CD4-positive, alpha-beta T cell treated with Interleukin-21 for 1 hour (primary cell): ENCODE measurements at regions not wholly inside any gene's neighbourhood (a gene's known extent, or its start where the extent isn't known, plus 50 kb on each side); places are given as distances from the start of the nearest gene placed in this dataset.
"Not testable (repeated sequence)": the region's sequence is repeated elsewhere in the genome, so short reads cannot be mapped to it uniquely, and the experiment has no call there.

Source experiments
- DNase-seq: peaks from one replicate; pipeline ENCODE4 v3.0.0-alpha.2; 2020

DNA sequence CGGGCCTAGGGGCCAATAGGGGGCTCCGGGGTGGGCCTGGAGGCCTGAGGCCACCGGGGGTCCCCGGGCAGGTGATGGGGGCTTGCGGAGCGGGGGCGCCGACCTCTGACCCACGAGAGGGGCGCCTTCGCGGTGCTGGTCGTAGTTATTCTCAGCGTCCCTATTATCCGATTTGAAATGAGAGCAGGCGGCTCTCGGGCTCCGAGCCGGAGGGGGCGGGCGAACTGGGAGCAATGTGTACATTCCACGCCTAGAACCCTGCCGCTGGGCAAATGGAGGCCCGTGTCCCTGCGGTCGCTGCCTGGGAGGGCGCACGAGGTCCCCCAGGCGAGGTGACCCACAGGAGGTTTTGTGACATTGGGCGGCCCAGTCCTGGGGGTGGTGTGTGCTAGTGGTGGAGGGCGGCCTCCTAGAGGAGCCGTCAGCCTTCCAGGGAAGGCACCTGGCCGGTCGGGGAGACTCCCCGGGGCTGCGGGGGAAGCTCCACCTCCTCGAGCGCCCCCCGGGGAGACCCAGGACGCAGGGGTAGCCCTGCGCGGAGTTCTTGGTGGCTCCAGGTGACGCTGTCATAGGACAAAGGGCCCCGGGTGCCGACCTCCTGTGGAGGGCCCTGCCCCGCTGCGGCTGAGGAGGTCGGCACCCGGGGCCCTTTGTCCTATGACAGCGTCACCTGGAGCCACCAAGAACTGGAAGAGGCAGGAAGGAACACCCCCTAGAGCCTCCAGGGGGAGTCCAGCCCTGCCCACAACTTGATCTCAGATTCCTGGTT is 102.6 kb upstream of the PRKX start:
- peak; percentile 26 for DNase-seq

- DNase-seq, result peak; percentile 65
Observed at GRCh38 chrX:3811331-3812311, 98.2 kb upstream of the PRKX start.

GRCh38 chrX:3807906-3808305 is 94.5 kb upstream of the PRKX start:
- DNase-seq, result no peak

GRCh38 chrX:3806630-3807029 is 93.2 kb upstream of the PRKX start:
- no peak for DNase-seq

GRCh38 chrX:3803713-3804112 is 90.3 kb upstream of the PRKX start:
- no peak for DNase-seq

GRCh38 chrX:3803305-3803704 is 89.9 kb upstream of the PRKX start:
- no peak for DNase-seq

DNA sequence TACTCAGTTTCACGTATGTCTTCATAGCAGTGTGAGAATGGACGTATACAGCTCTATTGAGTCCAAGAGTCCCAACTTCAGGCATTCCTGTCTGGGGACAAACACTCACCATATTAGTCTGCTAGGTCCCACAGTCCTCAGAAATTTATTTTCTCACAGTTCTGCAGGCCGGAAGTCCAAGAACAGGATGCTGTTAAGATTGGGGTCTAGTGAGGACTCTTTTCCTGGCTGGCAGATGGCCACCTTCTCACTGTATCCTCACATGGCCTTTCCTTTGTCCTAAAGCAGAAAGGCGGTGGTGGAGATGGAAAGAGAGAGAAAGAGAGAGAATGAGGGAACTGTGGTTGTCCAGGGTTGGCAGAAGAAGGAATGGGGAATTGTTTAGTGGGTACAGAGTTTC is 82.0 kb upstream of the PRKX start:
- DNase-seq, result not testable (repeated sequence)

DNA sequence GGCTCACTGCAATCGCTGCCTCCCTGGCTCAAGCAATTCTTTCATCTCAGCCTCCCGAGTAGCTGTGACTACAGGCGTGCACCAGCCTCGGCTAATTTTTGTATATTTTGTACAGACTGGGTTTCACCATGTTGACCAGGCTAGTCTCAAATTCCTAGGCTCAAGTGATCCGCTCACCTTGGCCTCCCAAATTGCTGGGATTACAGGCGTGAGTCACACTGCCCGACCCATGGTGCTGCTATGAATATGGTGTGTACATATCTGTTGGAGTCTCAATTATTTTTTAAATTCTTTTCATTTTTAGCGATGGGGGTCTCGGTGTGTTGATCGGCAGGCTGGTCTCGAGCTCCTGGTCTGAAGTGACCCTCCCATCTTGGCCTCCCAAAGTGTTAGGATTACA is 78.0 kb upstream of the PRKX start:
- DNase-seq, result no peak

- peak; percentile 37 for DNase-seq
Observed at GRCh38 chrX:3788494-3789233, 75.2 kb upstream of the PRKX start.

DNA sequence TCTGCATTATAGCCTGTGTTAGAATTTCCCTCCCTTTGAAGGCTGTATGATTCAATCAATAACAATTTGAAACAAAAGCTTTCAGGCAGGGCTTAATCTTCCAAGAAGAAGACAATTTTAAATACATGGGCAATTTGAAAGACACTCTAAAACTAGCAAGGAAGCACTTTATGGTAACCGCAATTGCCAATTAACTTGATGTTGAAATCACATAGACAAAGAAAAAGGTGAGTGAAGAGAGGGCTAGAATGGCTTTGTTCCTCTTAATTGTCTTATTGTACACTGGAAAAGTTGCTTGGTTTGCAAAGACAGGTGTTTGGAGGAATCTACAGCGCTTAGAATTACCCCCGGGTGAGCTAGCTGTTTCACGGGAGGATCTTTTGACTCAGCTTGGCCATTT is 74.4 kb upstream of the PRKX start:
- no peak for DNase-seq

GRCh38 chrX:3785822-3786221 is 72.4 kb upstream of the PRKX start:
- DNase-seq, result not testable (repeated sequence)

DNA sequence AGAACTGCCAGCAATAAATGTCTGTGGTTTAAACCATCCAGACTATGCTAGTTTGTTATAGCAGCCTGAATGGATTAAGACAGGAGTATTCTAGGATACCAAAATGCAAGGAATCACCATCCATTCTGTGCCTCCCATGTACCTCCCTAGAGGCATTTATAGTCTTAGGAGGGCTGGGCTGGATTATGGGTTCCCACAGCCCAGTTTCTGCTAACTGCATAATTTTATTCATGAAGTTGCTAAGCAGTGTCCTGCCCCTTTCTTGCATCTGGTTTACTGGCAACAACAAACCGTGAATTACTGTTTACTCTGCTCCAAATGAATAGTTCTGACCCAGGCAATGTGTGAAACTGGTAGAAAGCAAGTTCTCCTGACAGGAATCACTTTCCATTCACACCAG is 67.1 kb upstream of the PRKX start:
- DNase-seq, result no peak

- DNase-seq, result no peak
Observed at GRCh38 chrX:3779546-3779945, 66.1 kb upstream of the PRKX start.

GRCh38 chrX:3777416-3777815 is 64.0 kb upstream of the PRKX start:
- DNase-seq, result peak; percentile 5

DNA sequence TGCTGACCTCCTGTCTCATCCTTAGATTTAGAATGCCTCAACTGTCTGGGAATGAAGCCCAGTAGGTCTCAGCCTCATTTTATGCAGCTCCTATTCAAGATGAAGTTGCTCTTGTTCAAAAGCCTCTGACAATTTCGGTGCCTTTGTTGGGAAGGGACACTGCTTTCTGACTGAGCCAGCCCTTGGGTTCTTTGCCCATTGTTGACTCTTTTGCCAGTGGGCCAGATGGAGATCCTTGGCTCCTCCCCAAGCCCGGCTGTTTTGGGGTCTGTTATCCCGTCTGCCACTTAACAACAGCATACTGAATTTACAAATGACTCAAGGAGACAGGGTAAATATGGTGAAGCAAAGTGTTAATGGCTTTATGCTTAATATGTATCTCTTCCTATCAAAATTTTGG is 58.3 kb upstream of the PRKX start:
- DNase-seq, result no peak

DNA sequence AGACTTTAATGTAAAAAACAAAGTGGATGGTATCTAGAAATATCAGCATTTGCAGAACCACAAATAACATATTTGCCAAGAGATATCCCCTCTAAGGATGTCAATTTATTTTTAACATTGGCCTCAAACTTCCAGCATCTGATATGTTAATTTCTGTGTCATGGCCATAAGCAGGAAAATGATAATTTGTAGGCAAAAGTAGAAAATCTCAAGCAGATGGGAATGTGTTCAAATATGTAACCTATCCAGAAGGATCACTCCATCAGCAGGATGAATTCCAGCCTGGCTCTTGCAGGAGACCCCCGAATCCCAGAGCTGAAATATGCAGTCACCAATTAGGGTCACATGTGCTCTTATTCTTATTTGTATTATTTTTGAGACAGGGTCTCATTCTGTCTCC is 55.4 kb upstream of the PRKX start:
- DNase-seq, result no peak
